HepG2 (cell line): ENCODE measurements at regions not wholly inside any gene's neighbourhood (a gene's known extent, or its start where the extent isn't known, plus 50 kb on each side); places are given as distances from the start of the nearest gene placed in this dataset.

Experiments used
- ATAC-seq: fragments of 200-7000 bp; cut with Tn5 transposase; 3 replicates; pipeline ENCODE4 v1.9.1; 2020; ENCODE audit warnings: mild to moderate bottlenecking, moderate library complexity
- BruUV-seq: library from RNA; stranded (reverse); fragments of 400-500 nt; replicated peaks from 2 replicates; lab custom pipeline; 2021; lab: Mats Ljungman, UMichigan
- CTCF ChIA-PET: fragments of 300-600 bp; formaldehyde crosslinking; extraction: SDS; loops from one replicate; lab custom pipeline; 2021; ENCODE audit warnings: low total read pairs, inconsistent platforms, low intra/inter-chr PET ratio; lab: Yijun Ruan, JAX
- POLR2A ChIA-PET: fragments of 350-600 bp; sonication (Branson Sonifier 250); formaldehyde crosslinking; loops from one replicate; lab custom pipeline; 2020; ENCODE audit warnings: antibody characterized with exemption, inconsistent platforms; lab: Yijun Ruan, JAX
- DNase-seq: peaks from one replicate; pipeline ENCODE4 v3.0.0-alpha.2; 2015; ENCODE audit warnings: low spot score
- FAIRE-seq: peaks from 3 replicates; lab custom pipeline; 2011; peaks lifted over from hg19 to GRCh38; lab: Jason Lieb, UNC
- H2AFZ ChIP-seq: one replicate; pipeline ENCODE4 v1.6.1; 2011; ENCODE audit warnings: low read length, inconsistent platforms
- H3K27ac ChIP-seq: fragments of 300-600 bp; 3 replicates; pipeline ENCODE4 v1.8.0; 2011; ENCODE audit warnings: mixed run types, mild to moderate bottlenecking, mixed read lengths, low read length, inconsistent platforms; ENCODE audit not compliant: insufficient read depth; ENCODE audit errors: extremely low read length
- H3K27me3 ChIP-seq, 2 experiments: fragments of 200-600 bp in 1 of 2; 2 replicates in 1 of 2; 3 replicates in 1 of 2; pipeline versions ENCODE4 v1.6.0 to v1.8.0; 2011; ENCODE audit warnings: low read length in 2 of 2, mild to moderate bottlenecking in 2 of 2, moderate library complexity in 2 of 2, inconsistent platforms in 1 of 2; ENCODE audit not compliant: insufficient read depth in 2 of 2, control insufficient read depth in 1 of 2
- H3K36me3 ChIP-seq, 2 experiments: fragments of 200-600 bp in 1 of 2; replicated peaks in 1 of 2; 2 replicates in 1 of 2; 3 replicates in 1 of 2; pipeline versions ENCODE4 v1.5.1 to v1.8.0; 2011; ENCODE audit warnings: low read length in 2 of 2, inconsistent platforms in 1 of 2; ENCODE audit not compliant: insufficient read depth in 2 of 2, control insufficient read depth in 1 of 2
- H3K4me1 ChIP-seq: 2 replicates; pipeline ENCODE4 v1.5.1; 2012; ENCODE audit warnings: low read length, inconsistent platforms; ENCODE audit not compliant: insufficient read depth
- H3K4me2 ChIP-seq: 2 replicates; pipeline ENCODE4 v1.6.0; 2011; ENCODE audit warnings: low read depth, low read length, inconsistent platforms
- H3K4me3 ChIP-seq, 3 experiments: fragments of 200-600 bp in 1 of 3; sonication (generic), shearing (Covaris generic) in 1 of 3; replicated peaks in 1 of 3; 2 replicates each; pipeline ENCODE4 v1.5.1; 2011 to 2016; ENCODE audit warnings: low read length in 3 of 3, inconsistent platforms in 2 of 3, low read depth in 2 of 3, mild to moderate bottlenecking in 2 of 3, control low read depth in 1 of 3, mixed read lengths in 1 of 3; ENCODE audit not compliant: insufficient read depth in 1 of 3
- H3K79me2 ChIP-seq: one replicate; pipeline ENCODE4 v1.6.1; 2011; ENCODE audit warnings: low read length, inconsistent platforms; ENCODE audit not compliant: insufficient read depth
- H3K9ac ChIP-seq: 2 replicates; pipeline ENCODE4 v1.6.0; 2011; ENCODE audit warnings: mild to moderate bottlenecking, low read depth, low read length, inconsistent platforms; ENCODE audit not compliant: insufficient read depth
- H3K9me3 ChIP-seq: 2 replicates; pipeline ENCODE4 v1.5.1; 2012; ENCODE audit warnings: mild to moderate bottlenecking, low read length
- H4K20me1 ChIP-seq: 2 replicates; pipeline ENCODE4 v1.6.0; 2011; ENCODE audit warnings: inconsistent platforms, mild to moderate bottlenecking, low read length, moderate library complexity; ENCODE audit not compliant: insufficient read depth
- ATF2 ChIP-seq: sonication (generic); formaldehyde crosslinking; IDR thresholded peaks from 2 replicates; pipeline ENCODE4 v1.4.0; 2020; ENCODE audit warnings: missing genetic modification reagents
- KIAA2018 ChIP-seq: sonication (generic); formaldehyde crosslinking; IDR thresholded peaks from 2 replicates; pipeline ENCODE4 v1.5.0; 2020; ENCODE audit warnings: mild to moderate bottlenecking, missing genetic modification reagents, borderline replicate concordance
- NFE2L2 ChIP-seq: fragments of 150-350 bp; IDR thresholded peaks from 2 replicates; pipeline ENCODE4 v1.6.1; 2014; ENCODE audit warnings: low read length
- NFRKB ChIP-seq: fragments of 450-650 bp; IDR thresholded peaks from 2 replicates; pipeline ENCODE4 v1.6.1; 2017
- PATZ1 ChIP-seq: sonication (generic); formaldehyde crosslinking; IDR thresholded peaks from 2 replicates; pipeline ENCODE4 v1.4.0; 2020; ENCODE audit warnings: missing genetic modification reagents
- SMC3 ChIP-seq: IDR thresholded peaks from 2 replicates; pipeline ENCODE4 v1.6.1; 2011; ENCODE audit warnings: low read length, improper control_type of control experiment
- SSRP1 ChIP-seq: IDR thresholded peaks from 2 replicates; pipeline ENCODE4 v1.6.1; 2016; ENCODE audit warnings: control low read depth
- ZFYVE20 ChIP-seq: sonication (generic); formaldehyde crosslinking; IDR thresholded peaks from 2 replicates; pipeline ENCODE4 v1.8.0; 2023; ENCODE audit warnings: low read depth, mild to moderate bottlenecking, moderate library complexity, missing genetic modification reagents, borderline replicate concordance
- WGBS: methylation state at CpG from one replicate; pipeline ENCODE4 v1.1.6; 2017; ENCODE audit warnings: low lambda C conversion rate; 5-methylcytosine and 5-hydroxymethylcytosine counted together
- in situ Hi-C: cut with HindIII; loops from 2 replicates; pipeline ENCODE4 v1.10.0; 2017; ENCODE audit warnings: low pct_unique_long_range_greater_than_20kb; ENCODE audit not compliant: extremely low pct_ligation_motif_present
- intact Hi-C: fragments of 100-400 bp; cut with micrococcal nuclease; formaldehyde crosslinking; loops from one replicate; pipeline ENCODE4 v1.10.0; 2022; ENCODE audit not compliant: unreplicated experiment

GRCh38 chr1:102578804-102579203 lies 529.5 kb downstream of the COL11A1 start:
- Histone ChIP-seq H3K27me3 (0 out of 5 replicates have a peak, but pooled peaks cover 0 to 3% of the 10 kb centered on the region in 2 experiments), H4K20me1 (no peaks in the 10 kb centered on the region), H3K9ac (no peak overlapping the region), H3K4me2 (no peak overlapping the region), H3K27ac (no peak overlapping the region), H3K4me1 (no peaks in the 10 kb centered on the region), H3K36me3 (no peaks in the 10 kb centered on the region), H3K9me3 (no peaks in the 10 kb centered on the region), H2AFZ (no peak overlapping the region), H3K4me3 (no peak overlapping the region), H3K79me2 (no peaks in the 10 kb centered on the region)
- ATAC-seq: no peak
- no peak for FAIRE-seq
- ChIA-PET CTCF (no interaction called here), POLR2A (no interaction called here)
- 0% methylated on average over 2 of the region's 2 CpGs for WGBS
- no peak for DNase-seq
- BruUV-seq: no TSS peak
- intact Hi-C loops: no loop called here
- in situ Hi-C loops: no loop called here
- no peak for TF ChIP-seq NFE2L2
- no peak for TF ChIP-seq ZFYVE20 (CRISPR knock-in tag)
- TF ChIP-seq PATZ1 (CRISPR knock-in tag): no peak
- TF ChIP-seq SMC3: no peak
- no peak for TF ChIP-seq KIAA2018 (CRISPR knock-in tag)
- TF ChIP-seq ATF2 (CRISPR knock-in tag): no peak
- no peak for TF ChIP-seq SSRP1 (CRISPR knock-in tag)
- TF ChIP-seq NFRKB: no peak
